CD4-positive, alpha-beta T cell treated with Interleukin-4 for 4 hours (primary cell): ENCODE measurements at regions not wholly inside any gene's neighbourhood (a gene's known extent, or its start where the extent isn't known, plus 50 kb on each side); places are given as distances from the start of the nearest gene placed in this dataset.
"Not testable (repeated sequence)": the region's sequence is repeated elsewhere in the genome, so short reads cannot be mapped to it uniquely, and the experiment has no call there.

Experiments used
- DNase-seq: peaks from one replicate; pipeline ENCODE4 v3.0.0-alpha.2; 2020

GRCh38 chr11:104699981-104700380, 198.3 kb downstream of the CASP12 start:
- no peak for DNase-seq

GRCh38 chr11:104695065-104695463, 203.2 kb downstream of the CASP12 start:
- DNase-seq, result no peak

GRCh38 chr11:104694259-104695064, 203.8 kb downstream of the CASP12 start:
- DNase-seq, result no peak

- DNase-seq, result no peak
Observed at GRCh38 chr11:104692751-104693150, 205.5 kb downstream of the CASP12 start.

- no peak for DNase-seq
Observed at GRCh38 chr11:104691129-104691528, 207.1 kb downstream of the CASP12 start.

- DNase-seq, result no peak
Observed at GRCh38 chr11:104690241-104690640, 208.0 kb downstream of the CASP12 start.

- no peak for DNase-seq
Observed at GRCh38 chr11:104688731-104689130, 209.5 kb downstream of the CASP12 start.

- no peak for DNase-seq
Observed at GRCh38 chr11:104682206-104682605, 216.1 kb downstream of the CASP12 start.

GRCh38 chr11:104679258-104679657, 219.0 kb downstream of the CASP12 start:
- DNase-seq, result no peak

GRCh38 chr11:104678408-104678807, 219.9 kb downstream of the CASP12 start:
- DNase-seq, result no peak

GRCh38 chr11:104677069-104677468, 221.2 kb downstream of the CASP12 start:
- DNase-seq, result not testable (repeated sequence)

- DNase-seq, result no peak
Observed at GRCh38 chr11:104672897-104673296, 225.4 kb downstream of the CASP12 start.

GRCh38 chr11:104668797-104669463, 229.3 kb downstream of the CASP12 start:
- DNase-seq, result peak; percentile 22

GRCh38 chr11:104666624-104667023, 231.6 kb downstream of the CASP12 start:
- no peak for DNase-seq

- no peak for DNase-seq
Observed at GRCh38 chr11:104665641-104666040, 232.6 kb downstream of the CASP12 start.

GRCh38 chr11:104663190-104664140, 234.8 kb downstream of the CASP12 start:
- no peak for DNase-seq

GRCh38 chr11:104661901-104662300, 236.4 kb downstream of the CASP12 start:
- no peak for DNase-seq

GRCh38 chr11:104661471-104661870, 236.8 kb downstream of the CASP12 start:
- DNase-seq, result no peak

- DNase-seq, result no peak
Observed at GRCh38 chr11:104658177-104658576, 240.1 kb downstream of the CASP12 start.

- no peak for DNase-seq
Observed at GRCh38 chr11:104657083-104657482, 241.2 kb downstream of the CASP12 start.

GRCh38 chr11:104655066-104655465, 243.2 kb downstream of the CASP12 start:
- DNase-seq, result no peak

GRCh38 chr11:104654181-104654813, 244.0 kb downstream of the CASP12 start:
- no peak for DNase-seq

- peak; percentile 38 for DNase-seq
Observed at GRCh38 chr11:104653407-104653806, 244.9 kb downstream of the CASP12 start.
